SK-N-SH (cell line): ENCODE measurements at regions not wholly inside any gene's neighbourhood (a gene's known extent, or its start where the extent isn't known, plus 50 kb on each side); places are given as distances from the start of the nearest gene placed in this dataset.

Experiments
- EP300 ChIP-seq, 2 experiments: IDR thresholded peaks; 2 replicates each; pipeline versions ENCODE4 v1.4.0 to v1.6.1; 2012; ENCODE audit warnings: borderline replicate concordance in 1 of 2, low read depth in 1 of 2, low read length in 1 of 2
- EZH2phosphoT487 ChIP-seq: fragments of 200-600 bp; sonication (generic); IDR thresholded peaks from 2 replicates; pipeline ENCODE4 v1.6.1; 2017; ENCODE audit warnings: low read depth, mixed run types, mild to moderate bottlenecking, antibody characterized with exemption, moderate library complexity, borderline replicate concordance
- GATA2 ChIP-seq: sonication (generic); formaldehyde crosslinking; IDR thresholded peaks from 2 replicates; pipeline ENCODE4 v1.5.0; 2020; ENCODE audit warnings: mild to moderate bottlenecking, missing genetic modification reagents
- JUND ChIP-seq: IDR thresholded peaks from 2 replicates; pipeline ENCODE4 v1.4.0; 2012
- MXI1 ChIP-seq: IDR thresholded peaks from 2 replicates; pipeline ENCODE4 v1.6.1; 2012; ENCODE audit warnings: mild to moderate bottlenecking, low read depth, low read length, improper control_type of control experiment
- POLR2AphosphoS5 ChIP-seq: IDR thresholded peaks from 2 replicates; pipeline ENCODE4 v1.6.1; 2012; ENCODE audit warnings: low read depth, low read length
- RAD21 ChIP-seq: IDR thresholded peaks from 2 replicates; pipeline ENCODE4 v1.6.1; 2012; ENCODE audit warnings: mild to moderate bottlenecking, low read length
- RFX5 ChIP-seq: IDR thresholded peaks from 2 replicates; pipeline ENCODE4 v1.6.1; 2012; ENCODE audit warnings: mild to moderate bottlenecking, improper control_type of control experiment, low read length
- RXRA ChIP-seq: IDR thresholded peaks from 2 replicates; pipeline ENCODE4 v1.4.0; 2012; ENCODE audit warnings: low read depth, mild to moderate bottlenecking, borderline replicate concordance
- TAF1 ChIP-seq: IDR thresholded peaks from 2 replicates; pipeline ENCODE4 v1.6.1; 2012; ENCODE audit warnings: low read depth, mild to moderate bottlenecking, low read length, moderate library complexity, borderline replicate concordance
- YY1 ChIP-seq: IDR thresholded peaks from 2 replicates; pipeline ENCODE4 v1.4.0; 2012; ENCODE audit warnings: low read depth, mild to moderate bottlenecking
- TF ChIP-seq, protein P1 (sequence below): fragments of 200-600 bp; sonication (generic); IDR thresholded peaks from 2 replicates; pipeline ENCODE4 v1.6.1; 2017; ENCODE audit warnings: antibody characterized with exemption, mild to moderate bottlenecking, moderate library complexity
- TF ChIP-seq, protein P2 (sequence below): IDR thresholded peaks from 2 replicates; pipeline ENCODE4 v1.6.1; 2012; ENCODE audit warnings: mild to moderate bottlenecking, low read depth, low read length, moderate library complexity
- TF ChIP-seq, protein P3 (sequence below): IDR thresholded peaks from 2 replicates; pipeline ENCODE4 v1.4.0; 2012; ENCODE audit warnings: low read depth

DNA sequence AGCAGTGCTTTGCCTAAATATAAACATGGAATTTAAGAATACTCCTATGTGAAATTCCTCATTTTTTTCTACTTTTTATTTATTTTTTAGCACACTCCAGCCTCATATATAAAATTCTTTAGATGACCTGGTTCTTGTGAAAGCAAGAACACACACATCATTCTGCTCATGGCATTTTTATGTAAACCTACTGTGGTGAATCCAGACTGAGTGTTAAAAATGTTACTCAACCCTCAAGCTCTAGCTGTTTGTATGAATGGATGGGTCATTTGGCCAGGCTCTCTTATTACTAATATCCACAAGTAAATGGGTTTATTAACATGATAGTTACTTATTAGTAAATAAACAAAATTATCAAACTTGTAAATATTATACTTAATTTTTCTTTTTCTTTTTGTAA lies 551.7 kb upstream of the LRRN3 start:
- TF ChIP-seq, protein P1, sequence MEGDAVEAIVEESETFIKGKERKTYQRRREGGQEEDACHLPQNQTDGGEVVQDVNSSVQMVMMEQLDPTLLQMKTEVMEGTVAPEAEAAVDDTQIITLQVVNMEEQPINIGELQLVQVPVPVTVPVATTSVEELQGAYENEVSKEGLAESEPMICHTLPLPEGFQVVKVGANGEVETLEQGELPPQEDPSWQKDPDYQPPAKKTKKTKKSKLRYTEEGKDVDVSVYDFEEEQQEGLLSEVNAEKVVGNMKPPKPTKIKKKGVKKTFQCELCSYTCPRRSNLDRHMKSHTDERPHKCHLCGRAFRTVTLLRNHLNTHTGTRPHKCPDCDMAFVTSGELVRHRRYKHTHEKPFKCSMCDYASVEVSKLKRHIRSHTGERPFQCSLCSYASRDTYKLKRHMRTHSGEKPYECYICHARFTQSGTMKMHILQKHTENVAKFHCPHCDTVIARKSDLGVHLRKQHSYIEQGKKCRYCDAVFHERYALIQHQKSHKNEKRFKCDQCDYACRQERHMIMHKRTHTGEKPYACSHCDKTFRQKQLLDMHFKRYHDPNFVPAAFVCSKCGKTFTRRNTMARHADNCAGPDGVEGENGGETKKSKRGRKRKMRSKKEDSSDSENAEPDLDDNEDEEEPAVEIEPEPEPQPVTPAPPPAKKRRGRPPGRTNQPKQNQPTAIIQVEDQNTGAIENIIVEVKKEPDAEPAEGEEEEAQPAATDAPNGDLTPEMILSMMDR, result no peak
- TF ChIP-seq TAF1 (no peak), EP300 (IDR thresholded peaks at IDR 0.05; ENCODE audit: borderline replicate concordance in 1 of 2, low read depth in 1 of 2, low read length in 1 of 2) (no peak), GATA2 (CRISPR knock-in tag) (no peak), EZH2phosphoT487 (no peak), POLR2AphosphoS5 (no peak), RXRA (no peak), MXI1 (no peak), YY1 (no peak), JUND (no peak), RFX5 (no peak), RAD21 (no peak)
- TF ChIP-seq, protein P2, sequence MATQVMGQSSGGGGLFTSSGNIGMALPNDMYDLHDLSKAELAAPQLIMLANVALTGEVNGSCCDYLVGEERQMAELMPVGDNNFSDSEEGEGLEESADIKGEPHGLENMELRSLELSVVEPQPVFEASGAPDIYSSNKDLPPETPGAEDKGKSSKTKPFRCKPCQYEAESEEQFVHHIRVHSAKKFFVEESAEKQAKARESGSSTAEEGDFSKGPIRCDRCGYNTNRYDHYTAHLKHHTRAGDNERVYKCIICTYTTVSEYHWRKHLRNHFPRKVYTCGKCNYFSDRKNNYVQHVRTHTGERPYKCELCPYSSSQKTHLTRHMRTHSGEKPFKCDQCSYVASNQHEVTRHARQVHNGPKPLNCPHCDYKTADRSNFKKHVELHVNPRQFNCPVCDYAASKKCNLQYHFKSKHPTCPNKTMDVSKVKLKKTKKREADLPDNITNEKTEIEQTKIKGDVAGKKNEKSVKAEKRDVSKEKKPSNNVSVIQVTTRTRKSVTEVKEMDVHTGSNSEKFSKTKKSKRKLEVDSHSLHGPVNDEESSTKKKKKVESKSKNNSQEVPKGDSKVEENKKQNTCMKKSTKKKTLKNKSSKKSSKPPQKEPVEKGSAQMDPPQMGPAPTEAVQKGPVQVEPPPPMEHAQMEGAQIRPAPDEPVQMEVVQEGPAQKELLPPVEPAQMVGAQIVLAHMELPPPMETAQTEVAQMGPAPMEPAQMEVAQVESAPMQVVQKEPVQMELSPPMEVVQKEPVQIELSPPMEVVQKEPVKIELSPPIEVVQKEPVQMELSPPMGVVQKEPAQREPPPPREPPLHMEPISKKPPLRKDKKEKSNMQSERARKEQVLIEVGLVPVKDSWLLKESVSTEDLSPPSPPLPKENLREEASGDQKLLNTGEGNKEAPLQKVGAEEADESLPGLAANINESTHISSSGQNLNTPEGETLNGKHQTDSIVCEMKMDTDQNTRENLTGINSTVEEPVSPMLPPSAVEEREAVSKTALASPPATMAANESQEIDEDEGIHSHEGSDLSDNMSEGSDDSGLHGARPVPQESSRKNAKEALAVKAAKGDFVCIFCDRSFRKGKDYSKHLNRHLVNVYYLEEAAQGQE, result no peak
- TF ChIP-seq, protein P3, sequence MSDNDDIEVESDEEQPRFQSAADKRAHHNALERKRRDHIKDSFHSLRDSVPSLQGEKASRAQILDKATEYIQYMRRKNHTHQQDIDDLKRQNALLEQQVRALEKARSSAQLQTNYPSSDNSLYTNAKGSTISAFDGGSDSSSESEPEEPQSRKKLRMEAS, result no peak
